GM23338 (cell line): ENCODE measurements at regions not wholly inside any gene's neighbourhood (a gene's known extent, or its start where the extent isn't known, plus 50 kb on each side); places are given as distances from the start of the nearest gene placed in this dataset.

Experiments used
- ATAC-seq: fragments of 200-7000 bp; cut with Tn5 transposase; 3 replicates; pipeline ENCODE4 v1.9.1; 2020
- DNase-seq: peaks from one replicate; pipeline ENCODE4 v3.0.0-alpha.2; 2015; ENCODE audit warnings: low spot score
- H2AFZ ChIP-seq: fragments of 200-600 bp; sonication (generic); 2 replicates; pipeline ENCODE4 v1.8.0; 2016; ENCODE audit warnings: antibody characterized with exemption, mild to moderate bottlenecking, moderate library complexity
- H3F3A ChIP-seq: fragments of 200-600 bp; sonication (generic); replicated peaks from 2 replicates; pipeline ENCODE4 v1.8.0; 2017; ENCODE audit warnings: antibody characterized with exemption, mixed run types, low read depth
- H3K27ac ChIP-seq: fragments of 200-600 bp; sonication (generic); 2 replicates; pipeline ENCODE4 v1.6.1; 2016; ENCODE audit warnings: low read depth
- H3K27me3 ChIP-seq: fragments of 200-600 bp; sonication (generic); 2 replicates; pipeline ENCODE4 v1.8.0; 2016; ENCODE audit warnings: mild to moderate bottlenecking, mixed run types, moderate library complexity; ENCODE audit not compliant: insufficient read depth
- H3K36me3 ChIP-seq: fragments of 200-600 bp; sonication (generic); 2 replicates; pipeline ENCODE4 v1.8.0; 2016; ENCODE audit warnings: mild to moderate bottlenecking; ENCODE audit not compliant: insufficient read depth
- H3K4me1 ChIP-seq: fragments of 200-600 bp; sonication (generic); 2 replicates; pipeline ENCODE4 v1.8.0; 2016; ENCODE audit warnings: mild to moderate bottlenecking, moderate library complexity; ENCODE audit not compliant: insufficient read depth
- H3K4me2 ChIP-seq: fragments of 200-600 bp; sonication (generic); 2 replicates; pipeline ENCODE4 v1.7.1; 2017; ENCODE audit warnings: mixed run types
- H3K4me3 ChIP-seq: fragments of 200-600 bp; sonication (generic); 2 replicates; pipeline ENCODE4 v1.6.1; 2016; ENCODE audit warnings: mixed run types
- H3K79me2 ChIP-seq: fragments of 200-600 bp; sonication (generic); replicated peaks from 2 replicates; pipeline ENCODE4 v1.8.0; 2017; ENCODE audit warnings: mild to moderate bottlenecking; ENCODE audit not compliant: insufficient read depth
- H3K9me2 ChIP-seq: fragments of 200-600 bp; sonication (generic); 2 replicates; pipeline ENCODE4 v1.8.0; 2017; ENCODE audit not compliant: insufficient read depth
- H4K20me1 ChIP-seq: fragments of 200-600 bp; sonication (generic); replicated peaks from 2 replicates; pipeline ENCODE4 v1.8.0; 2017; ENCODE audit warnings: mild to moderate bottlenecking; ENCODE audit not compliant: insufficient read depth
- H3K27ac Mint-ChIP-seq: 2 replicates; pipeline ENCODE4 v1.8.0; 2020; ENCODE audit warnings: inconsistent platforms, mild to moderate bottlenecking, moderate library complexity, mixed read lengths
- H3K27me3 Mint-ChIP-seq: 3 replicates; pipeline ENCODE4 v1.8.0; 2022; ENCODE audit warnings: low read depth, mild to moderate bottlenecking, moderate library complexity, mixed read lengths, inconsistent platforms; ENCODE audit not compliant: insufficient read depth, poor library complexity
- H3K36me3 Mint-ChIP-seq: 3 replicates; pipeline ENCODE4 v1.8.0; 2021; ENCODE audit warnings: low read depth, mild to moderate bottlenecking, inconsistent platforms, moderate library complexity, mixed read lengths
- H3K4me1 Mint-ChIP-seq: 3 replicates; pipeline ENCODE4 v1.8.0; 2020; ENCODE audit warnings: mild to moderate bottlenecking, inconsistent platforms, mixed read lengths
- H3K4me3 Mint-ChIP-seq: 3 replicates; pipeline ENCODE4 v1.8.0; 2021; ENCODE audit warnings: moderate library complexity, mild to moderate bottlenecking, inconsistent platforms, mixed read lengths
- H3K9me3 Mint-ChIP-seq: 3 replicates; pipeline ENCODE4 v1.8.0; 2020; ENCODE audit warnings: moderate library complexity, mild to moderate bottlenecking, inconsistent platforms, mixed read lengths
- CREB1 ChIP-seq: fragments of 250-450 bp; sonication (Bioruptor Pico); IDR thresholded peaks from 2 replicates; pipeline ENCODE4 v1.5.0; 2020; ENCODE audit warnings: low read depth, mild to moderate bottlenecking, moderate library complexity
- CTCF ChIP-seq, 2 experiments: fragments of 200-600 bp in 1 of 2; sonication (generic) in 1 of 2; conservative IDR thresholded peaks; 2 replicates each; pipeline versions ENCODE4 v1.5.1 to v1.6.1; 2016 to 2017; ENCODE audit warnings: antibody characterized with exemption in 2 of 2, low read depth in 2 of 2, mild to moderate bottlenecking in 2 of 2, moderate library complexity in 1 of 2
- EZH2 ChIP-seq: fragments of 200-600 bp; sonication (generic); IDR thresholded peaks from one replicate; pipeline ENCODE4 v1.8.0; 2017; ENCODE audit warnings: antibody characterized with exemption, mild to moderate bottlenecking, low read depth; ENCODE audit not compliant: unreplicated experiment
- EZH2phosphoT487 ChIP-seq: fragments of 200-600 bp; sonication (generic); IDR thresholded peaks from one replicate; pipeline ENCODE4 v1.8.1; 2018; ENCODE audit warnings: antibody characterized with exemption; ENCODE audit not compliant: unreplicated experiment
- JUNB ChIP-seq: IDR thresholded peaks from one replicate; pipeline ENCODE4 v1.6.1; 2016; ENCODE audit warnings: antibody characterized with exemption; ENCODE audit not compliant: unreplicated experiment
- NANOG ChIP-seq: IDR thresholded peaks from 2 replicates; pipeline ENCODE4 v1.6.1; 2016; ENCODE audit warnings: antibody characterized with exemption, borderline replicate concordance
- POLR2AphosphoS5 ChIP-seq: IDR thresholded peaks from 2 replicates; pipeline ENCODE4 v1.6.1; 2016; ENCODE audit warnings: antibody characterized with exemption, low read depth
- REST ChIP-seq: IDR thresholded peaks from one replicate; pipeline ENCODE4 v1.6.1; 2018; ENCODE audit warnings: antibody characterized with exemption; ENCODE audit not compliant: unreplicated experiment
- STAT1 ChIP-seq: IDR thresholded peaks from one replicate; pipeline ENCODE4 v1.6.1; 2016; ENCODE audit warnings: antibody characterized with exemption; ENCODE audit not compliant: unreplicated experiment
- ZNF114 ChIP-seq: fragments of 250-450 bp; sonication (Bioruptor Pico); IDR thresholded peaks from 2 replicates; pipeline ENCODE4 v1.5.0; 2020; ENCODE audit warnings: mild to moderate bottlenecking, moderate library complexity
- ZNF331 ChIP-seq: fragments of 250-450 bp; sonication (Bioruptor Pico); IDR thresholded peaks from 2 replicates; pipeline ENCODE4 v1.5.0; 2020; ENCODE audit warnings: low read depth, mild to moderate bottlenecking, moderate library complexity
- ZNF462 ChIP-seq: fragments of 250-450 bp; sonication (Bioruptor Pico); IDR thresholded peaks from 2 replicates; pipeline ENCODE4 v1.5.0; 2020; ENCODE audit warnings: mild to moderate bottlenecking, moderate library complexity
- TF ChIP-seq, protein P1 (sequence below): IDR thresholded peaks from 2 replicates; pipeline ENCODE4 v1.6.1; 2016; ENCODE audit warnings: antibody characterized with exemption

DNA sequence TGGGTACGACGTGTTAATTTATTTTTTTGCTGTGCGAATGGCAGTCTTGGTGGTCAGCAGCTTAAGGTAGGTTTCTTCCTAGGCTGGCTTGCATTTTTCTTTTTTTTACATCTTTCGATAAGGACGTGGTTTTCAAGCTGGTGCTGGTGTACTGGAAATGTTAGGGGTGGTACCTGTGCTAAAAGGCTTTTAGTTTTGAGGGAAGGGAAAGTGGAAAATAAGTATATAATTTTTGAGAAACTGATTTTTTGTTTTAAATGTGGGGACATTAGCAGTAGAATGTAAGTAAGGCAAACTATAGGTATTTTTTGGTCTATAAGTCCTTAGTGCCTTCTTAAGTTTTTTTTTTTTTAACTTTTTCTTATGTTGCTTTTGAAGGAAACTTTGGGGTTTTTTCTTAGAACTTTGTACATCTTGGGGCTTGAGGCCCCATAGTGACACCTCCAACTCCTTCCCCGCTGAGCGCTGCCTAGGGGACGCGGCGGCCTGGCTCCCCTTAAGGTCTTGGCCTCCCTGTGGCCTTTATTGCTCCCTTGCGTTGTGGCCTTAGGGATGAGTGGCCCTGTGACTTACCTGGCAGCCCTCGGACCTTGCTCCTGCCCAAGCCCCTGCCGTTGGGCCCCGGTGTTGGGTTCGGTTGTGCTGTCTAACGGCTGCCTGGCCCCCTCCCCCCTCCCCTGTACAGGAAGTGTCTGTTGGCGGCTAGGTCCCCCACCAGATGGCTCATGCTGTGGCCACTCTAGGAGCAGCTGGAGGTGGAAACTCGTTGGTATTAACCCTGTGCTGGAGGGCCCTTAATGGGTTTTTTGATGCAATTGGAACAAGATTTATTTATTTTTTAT lies 88.0 kb upstream of the RPRML start:
- H4K20me1 ChIP-seq, result no peaks in the 10 kb centered on the region
- ATAC-seq (peak; percentile 93), DNase-seq (peak; percentile 94)
- H3F3A ChIP-seq, result no peaks in the 10 kb centered on the region
- H3K4me3 ChIP-seq, result peak overlapping the region; percentile 78
- no peaks in the 10 kb centered on the region; the same call in 1 of the 2 replicates for H3K9me2 ChIP-seq
- TF ChIP-seq POLR2AphosphoS5, result peak; percentile 95
- no peak for TF ChIP-seq EZH2phosphoT487
- no peak for TF ChIP-seq EZH2
- no peak for TF ChIP-seq ZNF114 (CRISPR knock-in tag)
- TF ChIP-seq NANOG, result no peak
- no peak for TF ChIP-seq ZNF462 (CRISPR knock-in tag)
- TF ChIP-seq CREB1, result no peak
- TF ChIP-seq STAT1, result no peak
- no peak for TF ChIP-seq ZNF331 (CRISPR knock-in tag)
- TF ChIP-seq CTCF (conservative IDR thresholded peaks at IDR 0.05; ENCODE audit: low read depth in 2 of 2), result 0 out of 4 replicates have a peak, but pooled peaks of 1 of the 2 experiments have one; percentile 12
- TF ChIP-seq REST, result no peak
- no peak for TF ChIP-seq JUNB
- TF ChIP-seq, protein P1, sequence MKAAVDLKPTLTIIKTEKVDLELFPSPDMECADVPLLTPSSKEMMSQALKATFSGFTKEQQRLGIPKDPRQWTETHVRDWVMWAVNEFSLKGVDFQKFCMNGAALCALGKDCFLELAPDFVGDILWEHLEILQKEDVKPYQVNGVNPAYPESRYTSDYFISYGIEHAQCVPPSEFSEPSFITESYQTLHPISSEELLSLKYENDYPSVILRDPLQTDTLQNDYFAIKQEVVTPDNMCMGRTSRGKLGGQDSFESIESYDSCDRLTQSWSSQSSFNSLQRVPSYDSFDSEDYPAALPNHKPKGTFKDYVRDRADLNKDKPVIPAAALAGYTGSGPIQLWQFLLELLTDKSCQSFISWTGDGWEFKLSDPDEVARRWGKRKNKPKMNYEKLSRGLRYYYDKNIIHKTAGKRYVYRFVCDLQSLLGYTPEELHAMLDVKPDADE, result peak; percentile 74; the same call in 1 of the 2 replicates
- H3K4me3 Mint-ChIP-seq, result peak overlapping the region; percentile 95
- no peaks in the 10 kb centered on the region for H3K79me2 ChIP-seq
- H2AFZ ChIP-seq, result peak overlapping the region; percentile 74; the same call in 1 of the 2 replicates
- peaks cover 23% of the 10 kb centered on the region for H3K36me3 Mint-ChIP-seq
- H3K36me3 ChIP-seq, result no peaks in the 10 kb centered on the region
- H3K27ac Mint-ChIP-seq, result peak overlapping the region; percentile 98
- peaks cover 22% of the 10 kb centered on the region for H3K4me1 Mint-ChIP-seq
- H3K27me3 Mint-ChIP-seq, result peaks cover 3% of the 10 kb centered on the region
- H3K27ac ChIP-seq, result peak overlapping the region; percentile 70; the same call in 1 of the 2 replicates
- H3K4me1 ChIP-seq, result peaks cover 15% of the 10 kb centered on the region; the same call in 1 of the 2 replicates
- H3K27me3 ChIP-seq, result no peaks in the 10 kb centered on the region
- H3K4me2 ChIP-seq, result peak overlapping the region; percentile 84
- H3K9me3 Mint-ChIP-seq, result peaks cover 13% of the 10 kb centered on the region
